ENCODE measurements at regions not wholly inside any gene's neighbourhood (a gene's known extent, or its start where the extent isn't known, plus 50 kb on each side); places are given as distances from the start of the nearest gene placed in this dataset.

GRCh38 chr2:67984600-67984999, 78.2 kb downstream of the C1D start:
- no peaks in the 10 kb centered on the region for H3K4me1 ChIP-seq (ENCODE audit: control insufficient read depth, extremely low read depth, insufficient read depth, low read length)
- no peak overlapping the region for H3K4me2 ChIP-seq (ENCODE audit: control insufficient read depth, extremely low read depth, insufficient read depth, low read depth, low read length)
- no peaks in the 10 kb centered on the region for H3K36me3 ChIP-seq (ENCODE audit: control insufficient read depth in 2 of 2, extremely low read depth in 1 of 2, insufficient read depth in 2 of 2, low read length in 2 of 2)
- H4K20me1 ChIP-seq (ENCODE audit: control insufficient read depth, extremely low read depth, insufficient read depth, low read length), result no peaks in the 10 kb centered on the region
- no peaks in the 10 kb centered on the region for H3K9me3 ChIP-seq (ENCODE audit: control insufficient read depth, low read depth, low read length)
- H3K9me1 ChIP-seq (ENCODE audit: control insufficient read depth, extremely low read depth, insufficient read depth, low read length), result no peaks in the 10 kb centered on the region
- TF ChIP-seq EZH2 (IDR thresholded peaks at IDR 0.05; ENCODE audit: low read length), result no peak
- TF ChIP-seq CTCF (optimal IDR thresholded peaks at IDR 0.05 in 1 of 3, IDR thresholded peaks at IDR 0.05 in 1 of 3, conservative IDR thresholded peaks at IDR 0.05 in 1 of 3; ENCODE audit: extremely low read depth in 1 of 3, insufficient read depth in 2 of 3, low read length in 3 of 3), result no peak
- FAIRE-seq (no peak), DNase-seq (ENCODE audit: low read depth, low spot score) (no peak)
- no peak overlapping the region for H2AFZ ChIP-seq (ENCODE audit: control insufficient read depth, low read length)
- no peak overlapping the region for H3K9ac ChIP-seq (ENCODE audit: control insufficient read depth, extremely low read depth, insufficient read depth, low read length)
- H3K27me3 ChIP-seq (ENCODE audit: control insufficient read depth, extremely low read depth, insufficient read depth, low read length), result no peaks in the 10 kb centered on the region
- no peak overlapping the region for H3K27ac ChIP-seq (ENCODE audit: control insufficient read depth, insufficient read depth, low read length)
- dilution Hi-C loops (cut with MboI; ENCODE audit: extremely low pct_ligation_motif_present, low sequenced_read_pairs), result no loop called here
- H3K79me2 ChIP-seq (ENCODE audit: control insufficient read depth, insufficient read depth, low read length), result no peaks in the 10 kb centered on the region
- H3K4me3 ChIP-seq (ENCODE audit: control insufficient read depth in 2 of 3, extremely low read depth in 1 of 3, insufficient read depth in 2 of 3, low read depth in 1 of 3, low read length in 3 of 3), result no peak overlapping the region

- Histone ChIP-seq H3K36me3 (ENCODE audit: control insufficient read depth in 2 of 2, extremely low read depth in 1 of 2, insufficient read depth in 2 of 2, low read length in 2 of 2) (no peaks in the 10 kb centered on the region), H3K27me3 (ENCODE audit: control insufficient read depth, extremely low read depth, insufficient read depth, low read length) (no peaks in the 10 kb centered on the region), H3K4me1 (ENCODE audit: control insufficient read depth, extremely low read depth, insufficient read depth, low read length) (no peaks in the 10 kb centered on the region), H2AFZ (ENCODE audit: control insufficient read depth, low read length) (no peak overlapping the region), H3K9me1 (ENCODE audit: control insufficient read depth, extremely low read depth, insufficient read depth, low read length) (no peaks in the 10 kb centered on the region), H3K79me2 (ENCODE audit: control insufficient read depth, insufficient read depth, low read length) (no peaks in the 10 kb centered on the region), H4K20me1 (ENCODE audit: control insufficient read depth, extremely low read depth, insufficient read depth, low read length) (no peaks in the 10 kb centered on the region), H3K4me3 (ENCODE audit: control insufficient read depth in 2 of 3, extremely low read depth in 1 of 3, insufficient read depth in 2 of 3, low read depth in 1 of 3, low read length in 3 of 3) (no peak overlapping the region), H3K9ac (ENCODE audit: control insufficient read depth, extremely low read depth, insufficient read depth, low read length) (no peak overlapping the region), H3K4me2 (ENCODE audit: control insufficient read depth, extremely low read depth, insufficient read depth, low read depth, low read length) (no peak overlapping the region), H3K9me3 (ENCODE audit: control insufficient read depth, low read depth, low read length) (no peaks in the 10 kb centered on the region), H3K27ac (ENCODE audit: control insufficient read depth, insufficient read depth, low read length) (no peak overlapping the region)
- FAIRE-seq (no peak), DNase-seq (ENCODE audit: low read depth, low spot score) (no peak)
- no peak for TF ChIP-seq CTCF (optimal IDR thresholded peaks at IDR 0.05 in 1 of 3, IDR thresholded peaks at IDR 0.05 in 1 of 3, conservative IDR thresholded peaks at IDR 0.05 in 1 of 3; ENCODE audit: extremely low read depth in 1 of 3, insufficient read depth in 2 of 3, low read length in 3 of 3)
- TF ChIP-seq EZH2 (IDR thresholded peaks at IDR 0.05; ENCODE audit: low read length), result no peak
- dilution Hi-C loops (cut with MboI; ENCODE audit: extremely low pct_ligation_motif_present, low sequenced_read_pairs), result no loop called here
Measured at GRCh38 chr2:67985586-67985985, 77.2 kb downstream of the C1D start.
